GM23338 (cell line): ENCODE measurements at regions not wholly inside any gene's neighbourhood (a gene's known extent, or its start where the extent isn't known, plus 50 kb on each side); places are given as distances from the start of the nearest gene placed in this dataset.

Experiments used
- ATAC-seq: fragments of 200-7000 bp; cut with Tn5 transposase; 3 replicates; pipeline ENCODE4 v1.9.1; 2020
- DNase-seq: peaks from one replicate; pipeline ENCODE4 v3.0.0-alpha.2; 2015; ENCODE audit warnings: low spot score
- H2AFZ ChIP-seq: fragments of 200-600 bp; sonication (generic); 2 replicates; pipeline ENCODE4 v1.8.0; 2016; ENCODE audit warnings: antibody characterized with exemption, mild to moderate bottlenecking, moderate library complexity
- H3F3A ChIP-seq: fragments of 200-600 bp; sonication (generic); replicated peaks from 2 replicates; pipeline ENCODE4 v1.8.0; 2017; ENCODE audit warnings: antibody characterized with exemption, mixed run types, low read depth
- H3K27ac ChIP-seq: fragments of 200-600 bp; sonication (generic); 2 replicates; pipeline ENCODE4 v1.6.1; 2016; ENCODE audit warnings: low read depth
- H3K27me3 ChIP-seq: fragments of 200-600 bp; sonication (generic); 2 replicates; pipeline ENCODE4 v1.8.0; 2016; ENCODE audit warnings: mild to moderate bottlenecking, mixed run types, moderate library complexity; ENCODE audit not compliant: insufficient read depth
- H3K36me3 ChIP-seq: fragments of 200-600 bp; sonication (generic); 2 replicates; pipeline ENCODE4 v1.8.0; 2016; ENCODE audit warnings: mild to moderate bottlenecking; ENCODE audit not compliant: insufficient read depth
- H3K4me1 ChIP-seq: fragments of 200-600 bp; sonication (generic); 2 replicates; pipeline ENCODE4 v1.8.0; 2016; ENCODE audit warnings: mild to moderate bottlenecking, moderate library complexity; ENCODE audit not compliant: insufficient read depth
- H3K4me2 ChIP-seq: fragments of 200-600 bp; sonication (generic); 2 replicates; pipeline ENCODE4 v1.7.1; 2017; ENCODE audit warnings: mixed run types
- H3K4me3 ChIP-seq: fragments of 200-600 bp; sonication (generic); 2 replicates; pipeline ENCODE4 v1.6.1; 2016; ENCODE audit warnings: mixed run types
- H3K79me2 ChIP-seq: fragments of 200-600 bp; sonication (generic); replicated peaks from 2 replicates; pipeline ENCODE4 v1.8.0; 2017; ENCODE audit warnings: mild to moderate bottlenecking; ENCODE audit not compliant: insufficient read depth
- H3K9me2 ChIP-seq: fragments of 200-600 bp; sonication (generic); 2 replicates; pipeline ENCODE4 v1.8.0; 2017; ENCODE audit not compliant: insufficient read depth
- H4K20me1 ChIP-seq: fragments of 200-600 bp; sonication (generic); replicated peaks from 2 replicates; pipeline ENCODE4 v1.8.0; 2017; ENCODE audit warnings: mild to moderate bottlenecking; ENCODE audit not compliant: insufficient read depth
- H3K27ac Mint-ChIP-seq: 2 replicates; pipeline ENCODE4 v1.8.0; 2020; ENCODE audit warnings: inconsistent platforms, mild to moderate bottlenecking, moderate library complexity, mixed read lengths
- H3K27me3 Mint-ChIP-seq: 3 replicates; pipeline ENCODE4 v1.8.0; 2022; ENCODE audit warnings: low read depth, mild to moderate bottlenecking, moderate library complexity, mixed read lengths, inconsistent platforms; ENCODE audit not compliant: insufficient read depth, poor library complexity
- H3K36me3 Mint-ChIP-seq: 3 replicates; pipeline ENCODE4 v1.8.0; 2021; ENCODE audit warnings: low read depth, mild to moderate bottlenecking, inconsistent platforms, moderate library complexity, mixed read lengths
- H3K4me1 Mint-ChIP-seq: 3 replicates; pipeline ENCODE4 v1.8.0; 2020; ENCODE audit warnings: mild to moderate bottlenecking, inconsistent platforms, mixed read lengths
- H3K4me3 Mint-ChIP-seq: 3 replicates; pipeline ENCODE4 v1.8.0; 2021; ENCODE audit warnings: moderate library complexity, mild to moderate bottlenecking, inconsistent platforms, mixed read lengths
- H3K9me3 Mint-ChIP-seq: 3 replicates; pipeline ENCODE4 v1.8.0; 2020; ENCODE audit warnings: moderate library complexity, mild to moderate bottlenecking, inconsistent platforms, mixed read lengths
- CREB1 ChIP-seq: fragments of 250-450 bp; sonication (Bioruptor Pico); IDR thresholded peaks from 2 replicates; pipeline ENCODE4 v1.5.0; 2020; ENCODE audit warnings: low read depth, mild to moderate bottlenecking, moderate library complexity
- CTCF ChIP-seq, 2 experiments: fragments of 200-600 bp in 1 of 2; sonication (generic) in 1 of 2; conservative IDR thresholded peaks; 2 replicates each; pipeline versions ENCODE4 v1.5.1 to v1.6.1; 2016 to 2017; ENCODE audit warnings: antibody characterized with exemption in 2 of 2, low read depth in 2 of 2, mild to moderate bottlenecking in 2 of 2, moderate library complexity in 1 of 2
- ETS1 ChIP-seq: IDR thresholded peaks from 2 replicates; pipeline ENCODE4 v1.6.1; 2016; ENCODE audit warnings: antibody characterized with exemption
- EZH2 ChIP-seq: fragments of 200-600 bp; sonication (generic); IDR thresholded peaks from one replicate; pipeline ENCODE4 v1.8.0; 2017; ENCODE audit warnings: antibody characterized with exemption, mild to moderate bottlenecking, low read depth; ENCODE audit not compliant: unreplicated experiment
- JUNB ChIP-seq: IDR thresholded peaks from one replicate; pipeline ENCODE4 v1.6.1; 2016; ENCODE audit warnings: antibody characterized with exemption; ENCODE audit not compliant: unreplicated experiment
- NANOG ChIP-seq: IDR thresholded peaks from 2 replicates; pipeline ENCODE4 v1.6.1; 2016; ENCODE audit warnings: antibody characterized with exemption, borderline replicate concordance
- STAT1 ChIP-seq: IDR thresholded peaks from one replicate; pipeline ENCODE4 v1.6.1; 2016; ENCODE audit warnings: antibody characterized with exemption; ENCODE audit not compliant: unreplicated experiment
- ZNF462 ChIP-seq: fragments of 250-450 bp; sonication (Bioruptor Pico); IDR thresholded peaks from 2 replicates; pipeline ENCODE4 v1.5.0; 2020; ENCODE audit warnings: mild to moderate bottlenecking, moderate library complexity

GRCh38 chr3:86785386-86785785, 205.6 kb downstream of the VGLL3 start (continued):
- TF ChIP-seq CTCF (conservative IDR thresholded peaks at IDR 0.05; ENCODE audit: low read depth in 2 of 2) (no peak; a peak in 2 of 4 replicates), ETS1 (no peak), ZNF462 (CRISPR knock-in tag) (no peak), JUNB (no peak), EZH2 (no peak), NANOG (no peak)

GRCh38 chr3:86782866-86783265, 208.1 kb downstream of the VGLL3 start:
- no peaks in the 10 kb centered on the region for H3K36me3 Mint-ChIP-seq
- no peak overlapping the region for H3K4me3 Mint-ChIP-seq
- H3K4me1 Mint-ChIP-seq = no peaks in the 10 kb centered on the region
- no peaks in the 10 kb centered on the region for H3K27me3 ChIP-seq
- H3K4me2 ChIP-seq = no peak overlapping the region
- H3F3A ChIP-seq = no peaks in the 10 kb centered on the region
- H3K9me3 Mint-ChIP-seq = no peaks in the 10 kb centered on the region
- 0 out of 2 replicates have a peak, but pooled peaks cover 8% of the 10 kb centered on the region for H3K9me2 ChIP-seq
- no peaks in the 10 kb centered on the region for H3K4me1 ChIP-seq
- H3K36me3 ChIP-seq = no peaks in the 10 kb centered on the region
- no peak for ATAC-seq
- H3K79me2 ChIP-seq = no peaks in the 10 kb centered on the region
- H2AFZ ChIP-seq = no peak overlapping the region
- no peak overlapping the region for H3K4me3 ChIP-seq
- H3K27me3 Mint-ChIP-seq = no peaks in the 10 kb centered on the region
- H3K27ac ChIP-seq = no peak overlapping the region
- no peaks in the 10 kb centered on the region for H4K20me1 ChIP-seq
- no peak overlapping the region for H3K27ac Mint-ChIP-seq
- no peak for DNase-seq
- TF ChIP-seq CREB1 (CRISPR knock-in tag) (no peak), STAT1 (no peak), ETS1 (no peak)
